IMR-90 (cell line): ENCODE measurements at regions not wholly inside any gene's neighbourhood (a gene's known extent, or its start where the extent isn't known, plus 50 kb on each side); places are given as distances from the start of the nearest gene placed in this dataset.
A peak's percentile ranks its signal among the peaks of the same experiment; 100 is the strongest.

ENCODE experiments used
- ATAC-seq: fragments of 200-7000 bp; cut with Tn5 transposase; 2 replicates; pipeline ENCODE4 v1.9.1; 2020; ENCODE audit warnings: low read depth, mild to moderate bottlenecking, moderate library complexity
- BruUV-seq: library from RNA; stranded (reverse); fragments of 400-500 nt; replicated peaks from 2 replicates; lab custom pipeline; 2021; lab: Mats Ljungman, UMichigan
- CTCF ChIA-PET: fragments of 300-600 bp; formaldehyde crosslinking; extraction: SDS; loops from one replicate; lab custom pipeline; 2021; ENCODE audit warnings: antibody characterized with exemption; lab: Yijun Ruan, JAX
- POLR2A ChIA-PET: fragments of 300-600 bp; sonication (Branson Sonifier 250); formaldehyde crosslinking; loops from one replicate; lab custom pipeline; 2022; ENCODE audit warnings: antibody characterized with exemption; ENCODE audit not compliant: unreplicated experiment; lab: Charles Lee
- DNase-seq: peaks from one replicate; pipeline ENCODE4 v3.0.0; 2013
- H2AFZ ChIP-seq: replicated peaks from 2 replicates; pipeline ENCODE3; 2013; ENCODE audit warnings: low read length, mild to moderate bottlenecking; ENCODE audit not compliant: poor library complexity
- H2AK5ac ChIP-seq: 2 replicates; pipeline ENCODE4 v1.6.1; 2013; ENCODE audit warnings: low read depth, low read length, inconsistent platforms
- H2AK9ac ChIP-seq: replicated peaks from 2 replicates; pipeline ENCODE3; 2013; ENCODE audit warnings: mild to moderate bottlenecking, low read depth, low read length, moderate library complexity; ENCODE audit not compliant: poor library complexity
- H2BK120ac ChIP-seq: 2 replicates; pipeline ENCODE4 v1.6.1; 2013; ENCODE audit warnings: low read depth, low read length, inconsistent platforms
- H2BK15ac ChIP-seq: 3 replicates; pipeline ENCODE4 v1.6.1; 2013; ENCODE audit warnings: low read depth, low read length, inconsistent platforms
- H2BK20ac ChIP-seq: 2 replicates; pipeline ENCODE4 v1.6.1; 2013; ENCODE audit warnings: low read depth, mild to moderate bottlenecking, inconsistent platforms, low read length, moderate library complexity
- H2BK5ac ChIP-seq: 2 replicates; pipeline ENCODE4 v1.6.1; 2013; ENCODE audit warnings: mild to moderate bottlenecking, low read depth, low read length, inconsistent platforms; ENCODE audit not compliant: poor library complexity, severe bottlenecking
- H3K14ac ChIP-seq: replicated peaks from 2 replicates; pipeline ENCODE4 v1.6.1; 2013; ENCODE audit warnings: low read depth, low read length, inconsistent platforms
- H3K18ac ChIP-seq: 2 replicates; pipeline ENCODE4 v1.6.1; 2013; ENCODE audit warnings: low read depth, low read length, control low read depth
- H3K23ac ChIP-seq: 2 replicates; pipeline ENCODE4 v1.6.1; 2013; ENCODE audit warnings: low read depth, low read length, inconsistent platforms
- H3K27ac ChIP-seq: 2 replicates; pipeline ENCODE4 v1.5.1; 2013; ENCODE audit warnings: mild to moderate bottlenecking, control low read depth, low read length; ENCODE audit not compliant: insufficient read depth
- H3K27me3 ChIP-seq: 2 replicates; pipeline ENCODE4 v1.6.1; 2013; ENCODE audit warnings: low read length; ENCODE audit not compliant: control insufficient read depth, insufficient read depth
- H3K36me3 ChIP-seq: 2 replicates; pipeline ENCODE4 v1.6.1; 2013; ENCODE audit warnings: low read length, mixed read lengths; ENCODE audit not compliant: control insufficient read depth, insufficient read depth
- H3K4ac ChIP-seq: 2 replicates; pipeline ENCODE4 v1.6.1; 2013; ENCODE audit warnings: low read depth, low read length, inconsistent platforms
- H3K4me1 ChIP-seq: 2 replicates; pipeline ENCODE4 v1.6.1; 2013; ENCODE audit warnings: low read length, mixed read lengths; ENCODE audit not compliant: control insufficient read depth, insufficient read depth
- H3K4me2 ChIP-seq: 2 replicates; pipeline ENCODE4 v1.6.1; 2013; ENCODE audit warnings: low read depth, mild to moderate bottlenecking, control low read depth, low read length, moderate library complexity
- H3K4me3 ChIP-seq: 2 replicates; pipeline ENCODE4 v1.5.1; 2013; ENCODE audit warnings: low read depth, mild to moderate bottlenecking, control low read depth, low read length, moderate library complexity; ENCODE audit not compliant: insufficient read depth
- H3K56ac ChIP-seq: 2 replicates; pipeline ENCODE4 v1.6.1; 2013; ENCODE audit warnings: low read length, inconsistent platforms; ENCODE audit not compliant: insufficient read depth; ENCODE audit errors: extremely low read depth
- H3K79me1 ChIP-seq, 2 experiments: 2 replicates each; pipeline ENCODE4 v1.6.1; 2013; ENCODE audit warnings: low read length in 2 of 2, inconsistent platforms in 1 of 2, low read depth in 1 of 2
- H3K9ac ChIP-seq: 2 replicates; pipeline ENCODE4 v1.6.1; 2013; ENCODE audit warnings: low read depth, low read length, control low read depth
- H3K9me1 ChIP-seq: 2 replicates; pipeline ENCODE4 v1.6.1; 2013; ENCODE audit warnings: low read length, inconsistent platforms; ENCODE audit not compliant: insufficient read depth
- H3K9me3 ChIP-seq: 2 replicates; pipeline ENCODE4 v1.6.1; 2013; ENCODE audit warnings: low read length; ENCODE audit not compliant: control insufficient read depth, insufficient read depth
- H4K20me1 ChIP-seq: 2 replicates; pipeline ENCODE4 v1.6.1; 2013; ENCODE audit warnings: low read length, inconsistent platforms; ENCODE audit not compliant: insufficient read depth
- H4K5ac ChIP-seq: 2 replicates; pipeline ENCODE4 v1.6.1; 2013; ENCODE audit warnings: mild to moderate bottlenecking, low read depth, low read length, control low read depth
- H4K8ac ChIP-seq, 2 experiments: 2 replicates each; pipeline ENCODE4 v1.6.1; 2013; ENCODE audit warnings: low read depth in 2 of 2, low read length in 2 of 2, control low read depth in 1 of 2, inconsistent platforms in 1 of 2
- H4K91ac ChIP-seq: 2 replicates; pipeline ENCODE4 v1.6.1; 2013; ENCODE audit warnings: low read depth, low read length, inconsistent platforms; ENCODE audit not compliant: insufficient read depth
- BHLHE40 ChIP-seq: fragments of 150-350 bp; IDR thresholded peaks from 2 replicates; pipeline ENCODE4 v1.6.1; 2016; ENCODE audit warnings: mild to moderate bottlenecking, low read depth, low read length
- CEBPB ChIP-seq: IDR thresholded peaks from 2 replicates; pipeline ENCODE4 v1.6.1; 2012; ENCODE audit warnings: low read depth, low read length, improper control_type of control experiment
- CHD1 ChIP-seq: IDR thresholded peaks from 2 replicates; pipeline ENCODE4 v1.6.1; 2012; ENCODE audit warnings: low read depth, low read length, improper control_type of control experiment
- FOS ChIP-seq: fragments of 150-350 bp; IDR thresholded peaks from 2 replicates; pipeline ENCODE4 v1.6.1; 2016; ENCODE audit warnings: low read depth, low read length
- MAFK ChIP-seq: IDR thresholded peaks from 2 replicates; pipeline ENCODE4 v1.6.1; 2012; ENCODE audit warnings: low read depth, low read length, improper control_type of control experiment
- MAZ ChIP-seq: IDR thresholded peaks from 2 replicates; pipeline ENCODE4 v1.6.1; 2012; ENCODE audit warnings: low read depth, mild to moderate bottlenecking, low read length, improper control_type of control experiment, moderate library complexity, borderline replicate concordance
- MXI1 ChIP-seq: IDR thresholded peaks from 2 replicates; pipeline ENCODE4 v1.6.1; 2012; ENCODE audit warnings: low read depth, mild to moderate bottlenecking, low read length, moderate library complexity, borderline replicate concordance
- RAD21 ChIP-seq: IDR thresholded peaks from 2 replicates; pipeline ENCODE4 v1.6.1; 2012; ENCODE audit warnings: low read length, improper control_type of control experiment
- RCOR1 ChIP-seq: IDR thresholded peaks from 2 replicates; pipeline ENCODE4 v1.6.1; 2012; ENCODE audit warnings: mild to moderate bottlenecking, low read length, improper control_type of control experiment; ENCODE audit not compliant: insufficient replicate concordance
- SMC3 ChIP-seq: fragments of 150-350 bp; IDR thresholded peaks from 2 replicates; pipeline ENCODE4 v1.6.1; 2016; ENCODE audit warnings: low read depth, mild to moderate bottlenecking, antibody characterized with exemption, low read length, moderate library complexity
- USF2 ChIP-seq: fragments of 150-350 bp; IDR thresholded peaks from 2 replicates; pipeline ENCODE4 v1.6.1; 2017; ENCODE audit warnings: mild to moderate bottlenecking, antibody characterized with exemption, low read length, low read depth
- WGBS, 2 experiments: methylation state at CpG; one replicate each; pipeline versions ENCODE4 v1.1.5 to v1.1.7; 2013; ENCODE audit warnings: missing lambda C conversion rate in 2 of 2; ENCODE audit not compliant: insufficient read length in 1 of 2; ENCODE audit errors: extremely low coverage in 2 of 2; 5-methylcytosine and 5-hydroxymethylcytosine counted together
- dilution Hi-C: fragments of 300-500 bp; cut with HindIII; formaldehyde crosslinking; loops from one replicate; pipeline ENCODE4 v1.14.3; 2018; ENCODE audit warnings: low sequenced_read_pairs; ENCODE audit not compliant: unreplicated experiment
- in situ Hi-C: fragments of 300-500 bp; cut with MboI; formaldehyde crosslinking; loops from 3 replicates; pipeline ENCODE4 v1.14.3; 2019; ENCODE audit warnings: low sequenced_read_pairs, inconsistent platforms, mixed read lengths
- intact Hi-C: fragments of 100-400 bp; cut with micrococcal nuclease; formaldehyde crosslinking; loops from 2 replicates; pipeline ENCODE4 v1.10.0; 2022
- TF ChIP-seq, protein P1 (sequence below): conservative IDR thresholded peaks from 2 replicates; pipeline ENCODE4 v1.5.1; 2012; ENCODE audit warnings: mild to moderate bottlenecking, low read depth, low read length, improper control_type of control experiment

DNA sequence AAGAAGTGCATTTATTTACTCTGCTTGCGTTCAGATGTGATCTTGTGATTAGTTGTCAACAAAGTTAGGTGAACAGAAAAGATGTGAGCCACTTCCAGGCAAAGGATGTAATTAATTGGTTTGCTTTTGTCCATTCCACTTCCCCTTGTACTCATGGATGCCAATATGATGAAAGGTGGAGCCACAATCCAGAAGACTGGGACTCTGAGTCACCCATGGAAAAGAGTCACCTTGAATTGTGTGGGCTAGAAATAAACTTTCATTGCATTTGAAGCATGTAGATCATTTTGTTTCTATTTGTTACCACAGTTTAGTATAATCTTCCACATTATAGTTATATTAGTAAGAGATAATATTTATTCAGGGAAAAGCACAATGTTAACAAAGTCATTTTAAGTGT, 684.2 kb downstream of the LTN1 start:
- DNase-seq (peak; percentile 82), ATAC-seq (peak; percentile 72)
- H3K4ac ChIP-seq, result peak overlapping the region; percentile 49; the same call in 1 of the 2 replicates
- H2BK120ac ChIP-seq, result peak overlapping the region; percentile 80
- CTCF ChIA-PET, result no interaction called here
- no peak overlapping the region for H3K4me3 ChIP-seq
- H3K27ac ChIP-seq, result peak overlapping the region; percentile 38; the same call in 1 of the 2 replicates
- no peaks in the 10 kb centered on the region for H4K20me1 ChIP-seq
- H3K23ac ChIP-seq, result peak overlapping the region; percentile 67
- H3K36me3 ChIP-seq, result no peaks in the 10 kb centered on the region
- peaks cover 4% of the 10 kb centered on the region for H3K9me3 ChIP-seq
- H3K9me1 ChIP-seq, result no peaks in the 10 kb centered on the region
- TF ChIP-seq MAZ (no peak), MAFK (no peak), FOS (peak; percentile 34; the same call in 1 of the 2 replicates), SMC3 (no peak), BHLHE40 (no peak), RAD21 (no peak), RCOR1 (no peak), CEBPB (peak; percentile 48; the same call in 1 of the 2 replicates), USF2 (no peak), MXI1 (no peak), CHD1 (no peak)
- TF ChIP-seq, protein P1, sequence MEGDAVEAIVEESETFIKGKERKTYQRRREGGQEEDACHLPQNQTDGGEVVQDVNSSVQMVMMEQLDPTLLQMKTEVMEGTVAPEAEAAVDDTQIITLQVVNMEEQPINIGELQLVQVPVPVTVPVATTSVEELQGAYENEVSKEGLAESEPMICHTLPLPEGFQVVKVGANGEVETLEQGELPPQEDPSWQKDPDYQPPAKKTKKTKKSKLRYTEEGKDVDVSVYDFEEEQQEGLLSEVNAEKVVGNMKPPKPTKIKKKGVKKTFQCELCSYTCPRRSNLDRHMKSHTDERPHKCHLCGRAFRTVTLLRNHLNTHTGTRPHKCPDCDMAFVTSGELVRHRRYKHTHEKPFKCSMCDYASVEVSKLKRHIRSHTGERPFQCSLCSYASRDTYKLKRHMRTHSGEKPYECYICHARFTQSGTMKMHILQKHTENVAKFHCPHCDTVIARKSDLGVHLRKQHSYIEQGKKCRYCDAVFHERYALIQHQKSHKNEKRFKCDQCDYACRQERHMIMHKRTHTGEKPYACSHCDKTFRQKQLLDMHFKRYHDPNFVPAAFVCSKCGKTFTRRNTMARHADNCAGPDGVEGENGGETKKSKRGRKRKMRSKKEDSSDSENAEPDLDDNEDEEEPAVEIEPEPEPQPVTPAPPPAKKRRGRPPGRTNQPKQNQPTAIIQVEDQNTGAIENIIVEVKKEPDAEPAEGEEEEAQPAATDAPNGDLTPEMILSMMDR, result no peak
- H2AFZ ChIP-seq, result no peak overlapping the region
- no TSS peak for BruUV-seq
- POLR2A ChIA-PET, result no interaction called here
- peak overlapping the region; percentile 48 for H2AK5ac ChIP-seq
- H2BK5ac ChIP-seq, result peak overlapping the region; percentile 94
- peak overlapping the region; percentile 74 for H4K91ac ChIP-seq
- H2AK9ac ChIP-seq, result no peak overlapping the region
- H2BK20ac ChIP-seq, result peak overlapping the region; percentile 77
- H3K56ac ChIP-seq, result 0 out of 2 replicates have a peak overlapping the region, but pooled peaks have one; percentile 37
- peak overlapping the region; percentile 89 for H4K5ac ChIP-seq
- no peak overlapping the region; the same call in 1 of the 2 replicates for H3K4me2 ChIP-seq
- peak overlapping the region; percentile 97 for H3K18ac ChIP-seq
- H3K14ac ChIP-seq, result peak overlapping the region; percentile 83; the same call in 1 of the 2 replicates
- H2BK15ac ChIP-seq, result peak overlapping the region; percentile 89
- dilution Hi-C loops, result no loop called here
- H3K4me1 ChIP-seq, result peaks cover 11% of the 10 kb centered on the region; the same call in 1 of the 2 replicates
- H3K9ac ChIP-seq, result no peak overlapping the region
- in situ Hi-C loops, result no loop called here
- no peaks in the 10 kb centered on the region for H3K27me3 ChIP-seq
- H4K8ac ChIP-seq, result peak overlapping the region; percentile 80 to 88
- H3K79me1 ChIP-seq, result no peaks in the 10 kb centered on the region
- WGBS, 2 experiments, result no CpG with 5 or more reads among the region's 1 CpG
- intact Hi-C loops, result no loop called here
